IMR-90 (cell line): ENCODE measurements at regions not wholly inside any gene's neighbourhood (a gene's known extent, or its start where the extent isn't known, plus 50 kb on each side); places are given as distances from the start of the nearest gene placed in this dataset.

Experiments
- ATAC-seq: fragments of 200-7000 bp; cut with Tn5 transposase; 2 replicates; pipeline ENCODE4 v1.9.1; 2020; ENCODE audit warnings: low read depth, mild to moderate bottlenecking, moderate library complexity
- BruUV-seq: library from RNA; stranded (reverse); fragments of 400-500 nt; replicated peaks from 2 replicates; lab custom pipeline; 2021; lab: Mats Ljungman, UMichigan
- CTCF ChIA-PET: fragments of 300-600 bp; formaldehyde crosslinking; extraction: SDS; loops from one replicate; lab custom pipeline; 2021; ENCODE audit warnings: antibody characterized with exemption; lab: Yijun Ruan, JAX
- POLR2A ChIA-PET: fragments of 300-600 bp; sonication (Branson Sonifier 250); formaldehyde crosslinking; loops from one replicate; lab custom pipeline; 2022; ENCODE audit warnings: antibody characterized with exemption; ENCODE audit not compliant: unreplicated experiment; lab: Charles Lee
- DNase-seq: peaks from one replicate; pipeline ENCODE4 v3.0.0; 2013
- H2AFZ ChIP-seq: replicated peaks from 2 replicates; pipeline ENCODE3; 2013; ENCODE audit warnings: low read length, mild to moderate bottlenecking; ENCODE audit not compliant: poor library complexity
- H2AK5ac ChIP-seq: 2 replicates; pipeline ENCODE4 v1.6.1; 2013; ENCODE audit warnings: low read depth, low read length, inconsistent platforms
- H2AK9ac ChIP-seq: replicated peaks from 2 replicates; pipeline ENCODE3; 2013; ENCODE audit warnings: mild to moderate bottlenecking, low read depth, low read length, moderate library complexity; ENCODE audit not compliant: poor library complexity
- H2BK120ac ChIP-seq: 2 replicates; pipeline ENCODE4 v1.6.1; 2013; ENCODE audit warnings: low read depth, low read length, inconsistent platforms
- H2BK15ac ChIP-seq: 3 replicates; pipeline ENCODE4 v1.6.1; 2013; ENCODE audit warnings: low read depth, low read length, inconsistent platforms
- H2BK20ac ChIP-seq: 2 replicates; pipeline ENCODE4 v1.6.1; 2013; ENCODE audit warnings: low read depth, mild to moderate bottlenecking, inconsistent platforms, low read length, moderate library complexity
- H2BK5ac ChIP-seq: 2 replicates; pipeline ENCODE4 v1.6.1; 2013; ENCODE audit warnings: mild to moderate bottlenecking, low read depth, low read length, inconsistent platforms; ENCODE audit not compliant: poor library complexity, severe bottlenecking
- H3K14ac ChIP-seq: replicated peaks from 2 replicates; pipeline ENCODE4 v1.6.1; 2013; ENCODE audit warnings: low read depth, low read length, inconsistent platforms
- H3K18ac ChIP-seq: 2 replicates; pipeline ENCODE4 v1.6.1; 2013; ENCODE audit warnings: low read depth, low read length, control low read depth
- H3K23ac ChIP-seq: 2 replicates; pipeline ENCODE4 v1.6.1; 2013; ENCODE audit warnings: low read depth, low read length, inconsistent platforms
- H3K27ac ChIP-seq: 2 replicates; pipeline ENCODE4 v1.5.1; 2013; ENCODE audit warnings: mild to moderate bottlenecking, control low read depth, low read length; ENCODE audit not compliant: insufficient read depth
- H3K27me3 ChIP-seq: 2 replicates; pipeline ENCODE4 v1.6.1; 2013; ENCODE audit warnings: low read length; ENCODE audit not compliant: control insufficient read depth, insufficient read depth
- H3K36me3 ChIP-seq: 2 replicates; pipeline ENCODE4 v1.6.1; 2013; ENCODE audit warnings: low read length, mixed read lengths; ENCODE audit not compliant: control insufficient read depth, insufficient read depth
- H3K4ac ChIP-seq: 2 replicates; pipeline ENCODE4 v1.6.1; 2013; ENCODE audit warnings: low read depth, low read length, inconsistent platforms
- H3K4me1 ChIP-seq: 2 replicates; pipeline ENCODE4 v1.6.1; 2013; ENCODE audit warnings: low read length, mixed read lengths; ENCODE audit not compliant: control insufficient read depth, insufficient read depth
- H3K4me2 ChIP-seq: 2 replicates; pipeline ENCODE4 v1.6.1; 2013; ENCODE audit warnings: low read depth, mild to moderate bottlenecking, control low read depth, low read length, moderate library complexity
- H3K4me3 ChIP-seq: 2 replicates; pipeline ENCODE4 v1.5.1; 2013; ENCODE audit warnings: low read depth, mild to moderate bottlenecking, control low read depth, low read length, moderate library complexity; ENCODE audit not compliant: insufficient read depth
- H3K56ac ChIP-seq: 2 replicates; pipeline ENCODE4 v1.6.1; 2013; ENCODE audit warnings: low read length, inconsistent platforms; ENCODE audit not compliant: insufficient read depth; ENCODE audit errors: extremely low read depth
- H3K79me1 ChIP-seq, 2 experiments: 2 replicates each; pipeline ENCODE4 v1.6.1; 2013; ENCODE audit warnings: low read length in 2 of 2, inconsistent platforms in 1 of 2, low read depth in 1 of 2
- H3K9ac ChIP-seq: 2 replicates; pipeline ENCODE4 v1.6.1; 2013; ENCODE audit warnings: low read depth, low read length, control low read depth
- H3K9me1 ChIP-seq: 2 replicates; pipeline ENCODE4 v1.6.1; 2013; ENCODE audit warnings: low read length, inconsistent platforms; ENCODE audit not compliant: insufficient read depth
- H3K9me3 ChIP-seq: 2 replicates; pipeline ENCODE4 v1.6.1; 2013; ENCODE audit warnings: low read length; ENCODE audit not compliant: control insufficient read depth, insufficient read depth
- H4K20me1 ChIP-seq: 2 replicates; pipeline ENCODE4 v1.6.1; 2013; ENCODE audit warnings: low read length, inconsistent platforms; ENCODE audit not compliant: insufficient read depth
- H4K5ac ChIP-seq: 2 replicates; pipeline ENCODE4 v1.6.1; 2013; ENCODE audit warnings: mild to moderate bottlenecking, low read depth, low read length, control low read depth
- H4K8ac ChIP-seq, 2 experiments: 2 replicates each; pipeline ENCODE4 v1.6.1; 2013; ENCODE audit warnings: low read depth in 2 of 2, low read length in 2 of 2, control low read depth in 1 of 2, inconsistent platforms in 1 of 2
- H4K91ac ChIP-seq: 2 replicates; pipeline ENCODE4 v1.6.1; 2013; ENCODE audit warnings: low read depth, low read length, inconsistent platforms; ENCODE audit not compliant: insufficient read depth
- CEBPB ChIP-seq: IDR thresholded peaks from 2 replicates; pipeline ENCODE4 v1.6.1; 2012; ENCODE audit warnings: low read depth, low read length, improper control_type of control experiment
- WGBS, 2 experiments: methylation state at CpG; one replicate each; pipeline versions ENCODE4 v1.1.5 to v1.1.7; 2013; ENCODE audit warnings: missing lambda C conversion rate in 2 of 2; ENCODE audit not compliant: insufficient read length in 1 of 2; ENCODE audit errors: extremely low coverage in 2 of 2; 5-methylcytosine and 5-hydroxymethylcytosine counted together
- dilution Hi-C: fragments of 300-500 bp; cut with HindIII; formaldehyde crosslinking; loops from one replicate; pipeline ENCODE4 v1.14.3; 2018; ENCODE audit warnings: low sequenced_read_pairs; ENCODE audit not compliant: unreplicated experiment
- in situ Hi-C: fragments of 300-500 bp; cut with MboI; formaldehyde crosslinking; loops from 3 replicates; pipeline ENCODE4 v1.14.3; 2019; ENCODE audit warnings: low sequenced_read_pairs, inconsistent platforms, mixed read lengths
- intact Hi-C: fragments of 100-400 bp; cut with micrococcal nuclease; formaldehyde crosslinking; loops from 2 replicates; pipeline ENCODE4 v1.10.0; 2022
- TF ChIP-seq, protein P1 (sequence below): fragments of 150-350 bp; IDR thresholded peaks from 2 replicates; pipeline ENCODE4 v1.6.1; 2017; ENCODE audit warnings: mild to moderate bottlenecking, antibody characterized with exemption, low read length, low read depth

DNA sequence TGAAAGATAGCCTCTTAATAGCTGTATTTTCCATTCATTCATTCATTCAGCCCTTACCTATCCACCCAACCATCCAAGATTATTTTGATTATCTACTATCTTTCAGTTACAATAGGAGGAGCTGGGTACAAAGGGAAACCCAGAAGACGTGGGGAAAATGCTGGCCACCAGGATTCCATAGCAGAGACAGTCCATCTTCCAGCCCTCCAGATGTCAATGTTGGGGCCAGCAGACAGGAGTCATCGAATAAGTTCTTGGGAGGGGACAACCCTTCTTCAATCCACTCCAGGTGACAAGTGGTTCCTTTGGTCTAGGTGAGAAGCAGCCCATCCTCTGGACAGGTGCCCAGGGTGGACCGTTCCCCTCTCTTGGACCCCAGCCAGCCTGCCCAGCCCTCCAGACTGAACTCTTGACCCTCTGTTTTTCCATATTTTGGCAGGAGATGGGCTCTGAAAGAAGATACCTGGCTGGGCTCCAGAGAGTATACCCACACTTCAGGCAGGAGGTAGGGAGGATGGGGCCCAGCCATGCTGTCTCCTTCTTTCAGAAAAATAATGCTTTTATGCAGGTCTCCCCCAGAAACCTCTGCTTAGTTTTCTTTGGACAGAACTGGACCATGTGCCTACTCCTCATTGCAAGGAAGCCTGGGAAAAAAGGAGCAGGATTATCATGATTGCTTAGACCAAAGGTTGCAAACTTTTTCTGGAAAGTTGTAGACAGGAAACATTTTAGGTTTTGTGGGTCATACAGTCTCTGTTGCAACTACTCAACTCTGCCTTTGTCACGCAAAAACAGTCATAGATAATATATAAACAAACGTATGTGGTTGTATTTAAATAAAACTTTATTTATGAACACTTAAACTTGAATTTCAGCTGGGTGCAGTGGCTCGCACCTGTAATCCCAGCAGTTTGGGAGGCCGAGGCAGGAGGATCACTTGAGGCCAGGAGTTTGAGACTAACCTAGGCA is 95.5 kb upstream of the SMNDC1 start:
- H4K91ac ChIP-seq, result peak overlapping the region; percentile 83
- BruUV-seq, result no TSS peak
- H3K56ac ChIP-seq, result peak overlapping the region; percentile 65
- DNase-seq, result peak; percentile 63
- H3K23ac ChIP-seq, result peak overlapping the region; percentile 90
- H2BK5ac ChIP-seq, result peak overlapping the region; percentile 74
- WGBS, 2 experiments, result no CpG with 5 or more reads among the region's 7 CpGs
- in situ Hi-C loops (no loop called here), intact Hi-C loops (loop anchor here (1.0 to 2.0 kb wide), 2 partner anchors 26 to 89 kb away; no protein-coding TSS in a partner anchor), dilution Hi-C loops (no loop called here)
- peak overlapping the region; percentile 93 for H2BK120ac ChIP-seq
- peak overlapping the region; percentile 28; the same call in 1 of the 2 replicates for H4K5ac ChIP-seq
- peaks cover 30% of the 10 kb centered on the region for H3K9me1 ChIP-seq
- no peak for ATAC-seq
- peak; percentile 74 for TF ChIP-seq CEBPB
- TF ChIP-seq, protein P1, sequence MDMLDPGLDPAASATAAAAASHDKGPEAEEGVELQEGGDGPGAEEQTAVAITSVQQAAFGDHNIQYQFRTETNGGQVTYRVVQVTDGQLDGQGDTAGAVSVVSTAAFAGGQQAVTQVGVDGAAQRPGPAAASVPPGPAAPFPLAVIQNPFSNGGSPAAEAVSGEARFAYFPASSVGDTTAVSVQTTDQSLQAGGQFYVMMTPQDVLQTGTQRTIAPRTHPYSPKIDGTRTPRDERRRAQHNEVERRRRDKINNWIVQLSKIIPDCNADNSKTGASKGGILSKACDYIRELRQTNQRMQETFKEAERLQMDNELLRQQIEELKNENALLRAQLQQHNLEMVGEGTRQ, result no peak
- no peaks in the 10 kb centered on the region for H3K27me3 ChIP-seq
- no peak overlapping the region for H2AFZ ChIP-seq
- CTCF ChIA-PET, result interaction anchor here (0.7 kb wide), 1 partner anchor 67 kb away, joined by 3 read pairs; no protein-coding TSS in a partner anchor
- H3K79me1 ChIP-seq, result peaks cover 0 to 8% of the 10 kb centered on the region in 2 experiments; a peak in 2 of 4 replicates
- peak overlapping the region; percentile 94 for H3K14ac ChIP-seq
- no peak overlapping the region for H3K9ac ChIP-seq
- POLR2A ChIA-PET, result no interaction called here
- peak overlapping the region; percentile 98 for H2AK5ac ChIP-seq
- no peak overlapping the region for H3K4me2 ChIP-seq
- H3K9me3 ChIP-seq, result no peaks in the 10 kb centered on the region
- peak overlapping the region; percentile 98 for H3K4ac ChIP-seq
- peak overlapping the region; percentile 79 for H2AK9ac ChIP-seq
- H3K4me3 ChIP-seq, result no peak overlapping the region
- H3K4me1 ChIP-seq, result peaks cover 26% of the 10 kb centered on the region
- peak overlapping the region; percentile 99 for H2BK20ac ChIP-seq
- no peaks in the 10 kb centered on the region for H4K20me1 ChIP-seq
- peak overlapping the region; percentile 50 to 75 for H4K8ac ChIP-seq
- H3K27ac ChIP-seq, result peak overlapping the region; percentile 61
- no peaks in the 10 kb centered on the region for H3K36me3 ChIP-seq
- H2BK15ac ChIP-seq, result peak overlapping the region; percentile 86
- H3K18ac ChIP-seq, result peak overlapping the region; percentile 40
